Activated T-cell treated with anti-CD3 and anti-CD28 coated beads for 4 hours (primary cell): ENCODE measurements at regions not wholly inside any gene's neighbourhood (a gene's known extent, or its start where the extent isn't known, plus 50 kb on each side); places are given as distances from the start of the nearest gene placed in this dataset.

Experiments
- DNase-seq: peaks from one replicate; pipeline ENCODE4 v3.0.0-alpha.2; 2020

DNA sequence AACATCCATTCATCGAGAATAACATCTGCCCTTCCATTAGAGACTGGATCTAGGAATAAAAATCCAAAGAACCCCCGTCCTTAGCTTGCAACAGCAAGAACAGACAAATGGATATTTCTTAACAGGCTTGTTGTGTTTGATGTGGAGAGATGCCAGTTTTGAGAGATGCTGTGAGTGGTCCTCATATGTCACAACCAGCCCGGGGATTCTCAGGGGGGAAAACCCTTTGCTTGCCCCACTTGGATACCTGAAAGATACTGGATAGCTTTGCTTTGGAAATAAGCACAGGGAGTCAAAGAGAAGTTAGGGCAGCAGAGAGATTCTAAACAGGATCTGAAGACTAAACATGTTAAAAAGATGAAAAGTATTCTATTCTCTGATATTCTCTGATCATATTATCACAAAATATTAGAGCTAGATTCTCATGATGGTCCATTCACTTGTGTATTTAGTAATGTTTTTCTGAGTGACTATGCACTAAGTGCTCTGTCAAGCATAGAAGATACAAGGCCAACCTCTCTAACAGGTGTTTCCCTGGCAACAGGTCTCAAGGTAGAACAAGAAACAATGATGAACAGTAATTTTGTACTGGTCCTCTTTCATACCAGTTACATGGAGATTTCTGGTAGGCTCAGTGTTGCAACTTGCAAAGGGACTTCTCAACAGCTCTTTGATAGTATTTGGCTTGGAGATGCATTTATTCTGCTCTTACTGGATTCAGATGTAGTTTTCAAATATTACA is 348.2 kb downstream of the MYCN start:
- DNase-seq, result no peak

DNA sequence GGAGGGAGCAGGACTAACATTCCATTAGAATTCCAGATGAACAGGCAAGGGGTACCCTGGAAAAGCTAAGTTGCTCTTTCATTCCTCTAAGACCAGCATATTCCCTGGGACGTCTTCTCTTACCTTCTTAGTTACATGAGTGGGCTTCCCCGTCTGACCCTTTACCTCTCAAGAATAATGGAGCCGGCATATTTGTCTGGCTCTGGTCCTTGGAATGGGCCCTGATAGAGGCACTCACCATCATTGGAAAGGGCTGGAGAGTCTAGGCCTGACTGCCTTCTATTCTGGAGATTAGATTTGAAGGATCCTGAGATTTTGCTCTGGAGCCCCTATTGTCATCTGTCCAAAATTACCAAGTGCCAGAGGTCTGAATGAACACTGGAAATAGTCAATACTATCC is 347.5 kb downstream of the MYCN start:
- no peak for DNase-seq

DNA sequence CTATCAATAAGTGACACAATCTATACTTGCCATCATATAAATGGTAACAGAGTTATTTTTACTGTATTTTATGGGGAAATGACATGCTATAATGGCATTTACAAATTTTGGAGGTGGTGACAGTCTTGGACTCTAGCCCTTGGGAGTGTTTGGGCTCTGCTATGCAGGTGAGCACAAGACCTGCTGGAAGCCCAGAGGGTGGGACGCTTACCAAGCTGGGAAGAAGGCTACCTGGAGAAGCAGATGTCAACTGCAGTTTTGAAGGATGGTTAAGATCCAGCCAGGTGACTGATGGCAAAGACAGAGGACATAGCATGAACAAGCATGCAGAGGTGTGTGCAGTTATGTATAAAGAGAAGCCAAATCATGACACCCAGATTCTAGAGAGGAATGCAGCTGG is 346.9 kb downstream of the MYCN start:
- DNase-seq, result no peak

DNA sequence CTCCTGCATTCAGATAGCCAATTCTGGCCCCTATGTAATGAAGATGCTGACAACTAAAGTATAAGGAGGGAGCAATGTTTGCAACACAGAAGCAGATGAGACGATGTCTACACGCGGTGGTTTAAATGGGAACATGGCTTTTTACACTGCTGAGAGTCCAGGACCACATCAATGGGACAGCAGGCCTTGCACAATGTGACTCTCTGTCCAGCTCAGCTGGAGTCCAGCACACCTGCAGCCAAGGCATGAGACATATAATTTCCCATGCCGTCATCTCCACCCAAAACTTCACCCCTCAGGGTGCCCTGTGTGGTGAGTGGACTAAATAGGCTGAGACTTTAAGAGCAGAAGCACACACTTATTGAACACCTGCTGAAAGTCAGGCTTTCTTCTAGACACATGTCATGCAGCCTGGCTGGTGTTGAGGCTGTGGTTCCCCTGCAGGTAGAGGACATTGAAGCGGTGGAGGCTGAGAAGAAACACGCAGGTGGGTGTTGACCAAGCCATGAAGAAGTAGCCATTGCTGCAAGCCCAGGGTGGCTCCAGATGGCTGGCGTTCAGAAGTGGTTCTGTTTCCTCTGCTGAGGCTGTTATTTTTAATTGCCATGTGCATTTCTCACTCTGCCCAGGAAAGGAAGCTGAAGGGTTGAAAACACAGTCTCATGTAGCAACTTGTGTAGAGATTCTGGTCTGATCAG is 345.6 kb downstream of the MYCN start:
- no peak for DNase-seq

DNA sequence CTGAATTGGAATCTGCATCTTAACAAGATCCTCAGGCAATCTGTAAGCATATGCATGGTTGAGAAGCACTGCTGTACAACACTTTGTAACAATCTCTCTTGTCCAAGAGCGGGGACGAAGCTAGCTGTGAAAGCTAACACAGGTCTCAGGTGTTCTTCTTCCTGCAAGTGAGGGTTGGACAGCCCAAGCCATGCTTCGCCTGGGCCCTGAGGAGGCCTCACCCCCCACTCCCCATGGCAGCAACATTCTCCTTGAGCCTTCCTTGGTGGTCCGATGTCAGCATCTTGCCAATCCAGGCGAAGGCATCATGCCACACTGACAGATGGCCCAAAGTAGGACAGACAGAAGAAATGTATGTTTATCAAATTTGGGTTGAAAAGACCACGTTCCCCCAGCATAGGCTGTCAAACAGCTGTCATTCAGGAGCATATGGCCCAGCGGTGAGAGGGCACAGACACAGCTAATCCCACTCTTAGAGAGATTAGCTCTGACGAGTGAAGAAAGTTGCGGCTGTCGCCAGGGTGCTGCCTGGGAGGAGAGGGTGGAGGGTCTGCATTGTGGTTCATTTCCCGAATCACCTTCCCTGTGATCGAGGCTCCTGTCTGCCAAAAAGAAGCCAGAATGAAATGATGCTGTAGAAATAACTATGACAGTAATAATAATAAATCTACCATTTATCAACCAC is 344.7 kb downstream of the MYCN start:
- no peak for DNase-seq

DNA sequence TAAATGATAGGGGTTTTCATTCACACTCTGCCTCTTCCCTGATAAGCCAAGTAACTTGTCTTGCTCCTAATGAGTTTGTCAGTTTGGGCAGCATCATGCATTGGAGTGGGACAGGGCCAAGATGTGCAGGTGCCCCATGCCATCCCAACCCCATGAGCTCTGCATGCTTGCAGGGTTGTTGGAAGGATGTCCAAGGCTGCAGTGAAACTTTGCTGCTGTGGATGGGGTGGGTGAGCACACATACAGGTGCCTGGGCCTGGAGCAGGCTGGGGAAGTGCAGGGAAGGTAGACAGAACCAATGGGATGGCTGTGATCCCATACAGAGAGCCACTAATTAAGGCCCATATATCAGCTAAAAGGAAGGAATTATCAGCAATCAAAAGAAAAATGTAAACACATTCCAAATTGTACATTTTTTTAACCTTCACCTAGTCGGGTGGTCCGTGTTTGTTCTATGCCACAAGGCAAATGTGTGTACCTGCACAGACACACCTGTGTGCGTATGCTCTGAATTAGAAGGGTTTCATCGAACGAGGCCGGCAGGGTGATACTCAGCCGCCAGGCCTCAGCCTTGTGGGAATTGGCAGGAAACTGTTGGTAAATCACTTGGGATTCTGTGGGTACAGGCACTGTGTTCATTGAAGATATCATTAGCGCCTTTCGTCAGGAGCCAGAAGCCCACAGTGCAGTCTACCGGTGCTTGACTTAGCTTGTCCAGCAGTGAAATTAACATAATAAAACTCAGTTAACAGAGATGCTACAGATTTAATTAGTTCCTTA is 342.9 kb downstream of the MYCN start:
- DNase-seq, result no peak

DNA sequence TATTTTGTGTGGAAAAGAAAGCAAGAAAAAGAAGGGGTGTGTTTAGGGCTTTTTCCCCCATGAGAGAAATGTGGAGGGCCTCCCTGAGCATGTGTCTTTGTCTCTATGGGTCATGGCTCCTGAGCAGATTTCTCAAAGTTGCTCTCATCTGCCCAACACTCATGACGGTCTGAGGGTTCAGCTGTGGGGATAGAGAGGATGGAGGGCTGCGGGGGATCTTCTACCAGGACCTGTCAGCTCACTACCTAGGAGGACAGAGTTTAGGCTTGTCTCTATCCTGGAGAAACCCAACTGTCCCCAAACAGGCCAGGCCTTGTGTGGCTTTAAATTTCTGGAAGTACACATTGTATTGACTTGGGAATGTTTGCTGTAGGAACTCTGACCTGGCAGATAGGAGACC is 342.2 kb downstream of the MYCN start:
- no peak for DNase-seq

DNA sequence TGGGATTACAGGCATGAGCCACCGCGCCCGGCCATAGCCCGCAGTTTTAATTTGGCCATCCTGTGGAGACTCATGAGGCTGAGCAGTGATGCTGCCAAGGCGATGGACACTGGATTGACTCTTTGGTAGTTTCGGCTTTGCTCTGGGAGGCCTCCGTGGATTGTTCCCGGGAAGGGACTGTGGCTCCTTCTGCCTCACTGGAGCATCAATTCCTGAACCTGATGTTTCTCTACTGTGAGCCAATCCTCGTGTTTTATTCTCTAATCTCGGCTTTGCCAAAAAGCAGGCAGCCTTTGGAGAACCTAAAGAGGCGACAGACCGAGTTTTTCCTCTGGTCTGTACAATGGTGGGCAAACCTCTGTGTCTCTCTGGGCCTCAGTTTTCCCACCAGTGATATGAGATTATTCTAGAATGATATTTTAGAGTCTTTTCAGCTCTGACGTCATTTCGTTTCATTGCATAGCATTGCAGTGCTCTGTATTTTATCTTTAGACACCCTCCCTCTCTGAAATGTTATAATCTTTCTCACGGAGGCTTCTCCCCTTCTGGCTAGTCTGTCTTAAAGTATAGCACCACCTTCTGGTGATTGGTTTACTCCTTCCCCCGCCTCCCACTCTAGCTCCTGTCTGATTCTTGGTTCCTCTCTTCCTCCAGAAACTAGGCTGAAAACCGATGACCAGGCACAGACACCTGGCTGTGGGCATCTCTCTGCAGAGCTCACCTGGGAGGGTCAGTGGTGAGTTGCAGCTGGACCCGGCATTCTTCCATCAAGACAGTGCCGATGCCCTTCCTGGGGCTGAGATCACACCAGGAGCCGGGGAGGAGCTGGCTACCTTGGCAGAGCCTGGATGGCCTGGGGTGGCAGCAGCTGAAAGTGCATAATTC is 341.3 kb downstream of the MYCN start:
- DNase-seq, result no peak

DNA sequence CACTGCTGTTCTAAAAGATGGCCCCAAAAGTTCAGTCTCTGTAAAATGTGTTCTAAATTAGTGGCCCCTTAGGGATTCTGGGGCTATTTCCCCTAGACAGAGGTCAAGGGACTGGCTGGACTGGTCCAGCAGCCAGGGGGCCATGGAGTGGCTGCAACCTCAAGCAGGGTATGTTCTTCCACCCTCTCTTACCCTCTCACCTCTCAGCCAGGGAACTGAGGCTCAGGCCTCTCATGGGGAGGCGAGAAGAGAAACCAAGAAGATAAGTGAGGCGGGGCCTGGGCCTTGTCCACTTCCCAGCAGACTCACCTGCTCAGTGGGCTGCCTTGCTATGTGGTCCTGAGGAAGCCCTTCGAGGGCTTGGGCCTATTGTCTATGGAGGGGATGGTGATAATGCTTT is 339.7 kb downstream of the MYCN start:
- DNase-seq, result no peak

DNA sequence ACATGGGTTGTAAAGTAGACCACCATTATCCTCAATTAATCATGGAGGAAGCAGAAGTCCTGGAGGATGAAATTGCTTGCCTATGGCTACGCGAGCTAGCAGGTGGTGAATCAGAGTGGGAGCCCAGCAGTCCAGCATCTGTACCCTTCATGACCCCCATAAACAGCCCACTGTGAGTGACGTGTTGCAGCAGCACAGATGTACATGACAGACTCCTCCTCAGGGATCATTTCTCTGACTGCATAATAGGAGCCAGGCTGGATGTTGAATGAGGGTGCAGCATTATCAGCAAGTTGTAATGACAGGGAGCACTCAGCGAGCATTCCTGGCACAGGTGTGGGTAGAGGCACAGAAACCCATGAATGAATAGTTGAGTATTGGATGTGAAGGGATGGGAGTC is 339.3 kb downstream of the MYCN start:
- DNase-seq, result no peak

DNA sequence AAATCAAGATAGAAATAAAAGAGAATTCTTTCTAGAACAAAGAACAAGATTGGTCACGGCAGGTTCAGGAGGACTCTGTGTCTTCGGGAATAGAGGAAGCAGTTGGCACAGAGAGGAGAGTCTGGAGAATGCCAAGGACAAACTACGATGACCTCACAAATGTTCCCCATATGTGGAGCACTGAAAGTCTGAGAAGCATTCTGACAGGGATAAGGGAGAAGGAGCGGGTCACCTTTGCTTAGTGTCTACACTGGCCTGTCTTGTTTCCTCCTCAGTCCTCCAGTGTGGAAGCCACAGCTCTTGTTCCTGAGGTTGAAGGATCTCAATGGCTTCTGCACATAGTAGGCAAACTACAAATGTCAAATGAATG is 338.8 kb downstream of the MYCN start:
- no peak for DNase-seq

DNA sequence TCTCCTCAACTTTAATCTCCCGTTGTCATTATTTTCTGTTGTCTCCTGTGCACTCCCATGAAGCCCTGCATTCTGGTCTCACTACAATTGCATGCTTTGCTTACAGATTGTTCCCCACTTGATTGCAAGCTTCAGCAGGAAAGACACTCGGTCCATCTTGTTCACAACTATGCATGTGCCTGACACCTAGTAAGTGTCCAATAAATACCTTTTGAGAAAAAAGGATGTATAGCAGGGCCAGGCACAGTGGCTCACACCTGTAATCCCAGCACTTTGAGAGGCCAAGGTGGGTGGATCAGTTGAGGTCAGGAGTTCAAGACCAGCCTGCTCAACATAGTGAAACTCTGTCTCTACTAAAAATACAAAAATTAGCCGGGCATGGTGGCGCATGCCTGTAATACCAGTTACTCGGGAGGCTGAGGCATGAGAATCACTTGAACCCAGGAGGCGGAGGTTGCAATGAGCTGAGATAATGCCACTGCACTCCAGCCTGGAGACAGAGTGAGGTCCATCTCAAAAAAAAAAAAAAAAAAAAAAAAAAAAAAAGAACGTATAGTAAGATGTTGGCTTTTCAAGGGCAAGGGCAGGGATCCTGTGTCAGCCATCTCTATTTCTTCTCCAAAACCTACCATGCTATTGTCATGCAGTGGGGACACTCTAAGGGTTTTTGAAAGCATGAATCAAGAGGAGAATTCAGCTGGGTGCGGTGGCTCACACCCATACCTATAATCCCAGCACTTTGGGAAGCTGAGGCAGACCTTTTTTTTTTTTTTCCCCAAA is 338.3 kb downstream of the MYCN start:
- no peak for DNase-seq

DNA sequence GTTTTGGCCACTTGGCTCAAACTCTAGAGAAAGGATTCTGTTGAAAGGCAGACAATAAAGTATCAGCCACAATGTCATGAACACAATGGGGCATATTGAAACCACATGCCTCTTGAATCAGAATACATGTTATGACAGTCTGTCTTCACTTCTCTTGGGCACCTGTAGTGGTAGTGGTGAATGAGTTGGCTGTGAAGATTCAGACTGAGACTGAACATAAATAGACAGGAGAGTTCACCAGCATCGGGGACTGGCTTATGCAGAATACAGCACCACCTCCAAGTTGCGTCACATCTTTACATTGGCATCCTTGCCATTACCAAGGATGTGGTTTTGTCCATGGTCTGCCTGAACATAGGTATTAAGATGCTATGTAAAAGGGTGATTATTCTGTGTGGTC is 336.8 kb downstream of the MYCN start:
- no peak for DNase-seq

DNA sequence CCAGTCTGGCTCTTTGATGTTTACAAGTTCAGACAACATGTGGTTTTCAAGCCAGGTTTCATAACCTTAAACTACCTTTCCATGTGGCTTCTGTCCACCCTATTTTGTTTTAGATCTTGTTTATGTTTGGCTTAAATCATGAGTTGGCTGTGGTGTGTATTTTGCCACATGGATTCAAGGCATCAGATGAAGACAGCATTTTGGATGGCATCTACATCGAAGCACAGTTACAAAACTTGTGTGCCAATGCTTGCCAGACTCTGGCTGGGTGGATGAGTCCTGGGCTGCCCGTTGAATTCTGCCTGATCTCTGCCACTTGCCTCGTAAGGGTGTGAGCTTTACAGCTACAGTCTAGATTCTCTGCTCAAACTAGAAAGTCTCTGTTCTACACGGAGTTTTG is 335.3 kb downstream of the MYCN start:
- no peak for DNase-seq

DNA sequence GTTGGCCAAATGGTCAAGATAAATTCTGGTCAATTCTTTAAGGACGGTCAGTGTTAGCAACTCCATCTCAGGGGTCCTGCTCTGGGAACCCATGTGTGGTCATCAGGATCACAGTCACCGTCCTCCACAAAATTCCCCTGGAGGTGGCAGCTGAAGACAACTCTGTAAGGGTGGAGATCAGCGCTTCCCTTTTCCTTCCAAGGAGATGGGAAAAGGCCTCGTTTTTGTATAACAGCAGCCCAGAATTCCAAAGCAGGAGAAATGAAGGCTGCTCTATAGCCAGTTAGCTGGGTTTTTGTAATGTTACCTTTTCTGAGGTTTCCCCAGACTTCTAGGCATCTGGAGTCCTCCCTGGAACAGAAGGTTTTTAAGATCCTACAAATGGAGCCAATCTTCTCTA is 334.8 kb downstream of the MYCN start:
- no peak for DNase-seq

DNA sequence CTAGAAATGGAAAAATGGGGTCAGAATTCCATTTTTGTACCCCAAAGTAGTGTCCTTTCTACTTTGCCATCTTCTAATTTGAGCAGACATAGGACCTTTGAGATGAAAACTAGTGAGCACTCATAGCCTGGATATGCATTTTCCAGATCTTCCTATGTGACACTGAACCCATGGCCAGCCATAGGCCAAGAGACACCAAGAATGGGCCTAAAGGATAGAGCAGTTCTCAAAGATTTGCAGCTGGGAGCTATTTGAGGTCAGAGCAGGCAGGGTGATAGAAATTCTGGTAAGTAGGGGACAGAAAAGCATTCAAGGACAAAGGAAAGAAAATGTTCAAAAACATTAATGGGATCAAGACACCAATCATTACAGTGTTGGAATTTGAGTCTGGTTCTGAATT is 332.8 kb downstream of the MYCN start:
- DNase-seq, result no peak

DNA sequence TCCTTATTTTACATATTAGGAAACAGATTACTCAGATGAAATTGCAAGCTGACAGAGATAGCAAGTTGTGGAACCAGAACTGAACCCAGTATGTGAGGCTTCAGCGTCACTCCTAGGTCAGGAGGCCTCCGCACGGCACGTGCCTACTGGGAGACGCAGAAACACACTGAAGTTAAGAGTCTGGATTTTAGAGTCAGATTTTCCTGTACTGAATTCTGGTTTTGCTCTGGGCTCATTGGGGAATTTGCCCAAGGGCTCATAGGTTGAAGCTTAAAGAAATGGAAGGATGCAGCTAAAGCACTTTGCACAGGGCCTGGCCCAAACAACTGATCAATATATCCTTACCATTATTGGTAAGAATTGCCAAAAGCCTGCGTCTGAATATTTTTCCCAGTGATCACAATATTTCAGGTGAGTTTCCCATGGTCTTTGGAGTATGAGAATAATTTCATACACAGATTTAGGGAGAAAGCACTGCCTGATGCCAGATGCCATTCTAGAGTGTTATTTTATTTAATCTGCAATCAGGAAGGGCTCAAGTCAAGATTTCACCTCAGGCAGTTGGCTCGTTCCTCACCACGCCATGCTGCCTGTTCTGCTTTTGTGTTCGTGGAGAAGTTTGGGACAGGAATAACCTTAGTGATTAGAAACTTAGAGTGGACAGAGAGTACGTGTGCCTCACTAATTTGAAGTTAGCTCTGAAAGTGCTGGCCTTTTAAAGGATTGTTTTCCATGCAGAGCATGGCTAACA is 331.9 kb downstream of the MYCN start:
- no peak for DNase-seq

DNA sequence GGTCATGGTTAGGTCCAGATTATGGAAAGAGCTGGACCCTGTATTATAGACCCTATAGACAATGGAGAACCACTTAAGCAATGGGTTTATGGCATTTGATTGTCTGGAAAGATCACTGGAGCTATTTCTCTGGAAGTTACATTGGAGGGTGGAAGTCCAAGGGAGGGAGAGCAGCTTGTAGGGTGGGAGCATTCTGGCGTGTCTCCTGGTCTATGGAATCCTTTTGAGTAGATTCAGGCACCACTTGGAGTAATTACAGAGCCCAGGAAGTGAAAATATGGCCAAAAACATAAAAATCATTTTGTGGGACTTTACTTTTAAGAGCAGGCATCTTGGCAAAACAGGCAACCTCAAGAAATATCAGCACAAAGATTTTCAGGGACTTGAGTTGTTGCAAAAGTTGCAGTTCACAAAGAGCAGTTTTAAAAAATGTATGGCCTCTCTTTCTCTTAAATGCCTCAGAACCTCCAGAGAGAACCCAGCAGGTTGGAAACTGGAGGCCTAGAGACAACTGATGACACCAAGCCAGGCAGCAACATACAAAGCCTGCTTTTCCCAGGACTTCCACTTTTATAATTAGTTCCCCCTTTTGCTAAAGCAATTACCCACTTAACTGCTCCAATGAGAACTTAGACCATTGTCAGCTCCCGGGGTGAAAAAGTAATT is 331.0 kb downstream of the MYCN start:
- no peak for DNase-seq

DNA sequence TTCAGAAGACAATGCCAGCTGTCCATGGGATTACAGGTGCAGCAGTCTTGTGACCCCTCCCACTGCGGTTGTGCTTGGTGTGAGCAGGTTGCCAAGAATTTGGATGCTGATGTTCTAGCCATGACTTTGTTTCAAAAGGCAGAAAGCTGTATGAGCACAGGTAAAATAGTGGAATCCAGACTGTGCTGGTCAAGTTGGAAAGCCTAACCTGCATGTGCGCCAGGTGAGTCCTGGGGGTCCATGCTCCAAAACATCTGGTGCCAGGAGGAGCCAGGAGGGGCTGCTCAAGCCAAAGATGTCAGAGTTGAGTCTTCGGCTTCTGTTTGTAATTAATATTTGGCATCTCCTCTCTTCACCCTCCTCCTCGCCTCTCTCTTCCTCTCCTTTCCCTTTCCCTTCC is 330.1 kb downstream of the MYCN start:
- no peak for DNase-seq

DNA sequence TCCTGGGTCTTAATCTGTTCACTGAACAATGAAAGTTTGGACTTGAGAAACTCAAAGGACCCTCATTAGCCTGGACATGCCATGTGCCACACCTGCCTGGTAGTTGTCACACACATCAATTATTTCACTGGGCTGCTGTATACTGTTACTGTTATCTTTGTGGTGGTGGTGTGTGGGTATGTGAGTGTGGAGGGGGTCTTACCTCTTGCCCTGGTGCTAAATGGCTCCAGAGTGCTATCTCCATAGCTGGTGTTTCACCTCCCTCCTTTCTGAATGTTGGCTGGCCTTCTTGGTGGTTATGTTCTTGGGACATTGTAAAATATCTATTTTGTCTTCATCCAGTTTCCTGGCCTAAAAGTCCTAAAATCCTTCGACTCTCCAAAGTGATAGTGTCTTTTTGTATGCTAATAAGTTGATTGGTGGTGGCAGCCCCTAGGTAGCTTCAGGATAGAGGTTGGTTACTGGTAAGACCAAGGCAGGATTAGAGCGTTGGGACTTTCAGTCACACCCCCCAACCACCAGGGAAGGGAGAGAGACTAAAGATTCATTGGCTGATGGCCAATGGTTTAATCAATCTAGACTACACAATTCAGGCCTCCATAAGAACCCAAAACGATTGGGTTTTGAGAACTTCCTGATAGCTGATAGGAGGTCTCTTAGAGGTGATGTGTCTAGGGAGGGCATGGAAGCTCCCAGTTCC is 328.1 kb downstream of the MYCN start:
- no peak for DNase-seq
